Endodermal cell (in vitro differentiated cells): ENCODE measurements at regions not wholly inside any gene's neighbourhood (a gene's known extent, or its start where the extent isn't known, plus 50 kb on each side); places are given as distances from the start of the nearest gene placed in this dataset.

Source experiments
- DNase-seq: peaks from one replicate; pipeline ENCODE4 v3.0.0-alpha.2; 2017
- H3K27ac ChIP-seq: 2 replicates; pipeline ENCODE4 v1.5.1; 2013; ENCODE audit warnings: mild to moderate bottlenecking, low read depth, low read length, moderate library complexity
- H3K27me3 ChIP-seq: 2 replicates; pipeline ENCODE4 v1.6.1; 2013; ENCODE audit warnings: mild to moderate bottlenecking, low read length, moderate library complexity; ENCODE audit not compliant: insufficient read depth, control insufficient read depth, poor library complexity, severe bottlenecking
- H3K36me3 ChIP-seq: 2 replicates; pipeline ENCODE4 v1.7.0; 2013; ENCODE audit warnings: mild to moderate bottlenecking, low read length, moderate library complexity; ENCODE audit not compliant: control insufficient read depth, insufficient read depth
- H3K4me1 ChIP-seq: one replicate; pipeline ENCODE4 v1.7.0; 2013; ENCODE audit warnings: low read length; ENCODE audit not compliant: control insufficient read depth, insufficient read depth
- H3K4me3 ChIP-seq: 2 replicates; pipeline ENCODE4 v1.5.1; 2013; ENCODE audit warnings: mild to moderate bottlenecking, low read length, moderate library complexity
- H3K9ac ChIP-seq: 2 replicates; pipeline ENCODE4 v1.6.1; 2013; ENCODE audit warnings: mild to moderate bottlenecking, low read length, moderate library complexity; ENCODE audit not compliant: poor library complexity, severe bottlenecking; ENCODE audit errors: extremely low read depth
- H3K9me3 ChIP-seq: 2 replicates; pipeline ENCODE4 v1.6.1; 2013; ENCODE audit warnings: mild to moderate bottlenecking, low read length, moderate library complexity; ENCODE audit not compliant: control insufficient read depth
- H3K27ac Mint-ChIP-seq: 2 replicates; pipeline ENCODE4 v1.8.0; 2020; ENCODE audit warnings: mixed read lengths
- H3K27me3 Mint-ChIP-seq: 2 replicates; pipeline ENCODE4 v1.8.0; 2021; ENCODE audit warnings: mild to moderate bottlenecking, mixed read lengths; ENCODE audit not compliant: insufficient read depth
- H3K36me3 Mint-ChIP-seq: 2 replicates; pipeline ENCODE4 v1.8.0; 2020; ENCODE audit warnings: low read depth, mixed read lengths
- H3K4me1 Mint-ChIP-seq: 2 replicates; pipeline ENCODE4 v1.8.0; 2020; ENCODE audit warnings: mixed read lengths
- H3K4me3 Mint-ChIP-seq: 2 replicates; pipeline ENCODE4 v1.8.0; 2020; ENCODE audit warnings: mild to moderate bottlenecking, moderate library complexity, mixed read lengths
- H3K9me3 Mint-ChIP-seq: 2 replicates; pipeline ENCODE4 v1.8.0; 2020; ENCODE audit warnings: mild to moderate bottlenecking, mixed read lengths
- CTCF ChIP-seq: fragments of 200-600 bp; sonication (generic); conservative IDR thresholded peaks from 2 replicates; pipeline ENCODE4 v1.5.0; 2021; ENCODE audit warnings: antibody characterized with exemption, mild to moderate bottlenecking
- WGBS, 2 experiments: methylation state at CpG; one replicate each; pipeline versions ENCODE4 v1.1.5 to v1.1.7; 2013; ENCODE audit warnings: missing lambda C conversion rate in 2 of 2, mixed read lengths in 1 of 2; ENCODE audit not compliant: insufficient coverage in 1 of 2, insufficient read length in 1 of 2; 5-methylcytosine and 5-hydroxymethylcytosine counted together

- Histone ChIP-seq H3K4me3 (no peak overlapping the region), H3K4me1 (no peaks in the 10 kb centered on the region), H3K27me3 (no peaks in the 10 kb centered on the region), H3K9ac (peak overlapping the region; percentile 16), H3K9me3 (no peaks in the 10 kb centered on the region), H3K36me3 (no peaks in the 10 kb centered on the region), H3K27ac (peak overlapping the region; percentile 98)
- H3K4me1 Mint-ChIP-seq, result peaks cover 4% of the 10 kb centered on the region
- H3K36me3 Mint-ChIP-seq, result no peaks in the 10 kb centered on the region
- H3K27ac Mint-ChIP-seq, result no peak overlapping the region
- no peaks in the 10 kb centered on the region for H3K9me3 Mint-ChIP-seq
- TF ChIP-seq CTCF, result peak; percentile 20
- no peaks in the 10 kb centered on the region for H3K27me3 Mint-ChIP-seq
- no peak overlapping the region for H3K4me3 Mint-ChIP-seq
- 39 to 65% methylated on average over 3 to 6 of the region's 6 CpGs for WGBS, 2 experiments
- no peak for DNase-seq
These were observed 575.9 kb downstream of the USP25 start for GRCh38 chr21:16305686-16306085.

- peaks cover 4% of the 10 kb centered on the region for H3K4me1 Mint-ChIP-seq
- no peak overlapping the region for H3K27ac Mint-ChIP-seq
- peak overlapping the region; percentile 97 for H3K27ac ChIP-seq
These were observed 577.5 kb downstream of the USP25 start for GRCh38 chr21:16307256-16307655.

DNA sequence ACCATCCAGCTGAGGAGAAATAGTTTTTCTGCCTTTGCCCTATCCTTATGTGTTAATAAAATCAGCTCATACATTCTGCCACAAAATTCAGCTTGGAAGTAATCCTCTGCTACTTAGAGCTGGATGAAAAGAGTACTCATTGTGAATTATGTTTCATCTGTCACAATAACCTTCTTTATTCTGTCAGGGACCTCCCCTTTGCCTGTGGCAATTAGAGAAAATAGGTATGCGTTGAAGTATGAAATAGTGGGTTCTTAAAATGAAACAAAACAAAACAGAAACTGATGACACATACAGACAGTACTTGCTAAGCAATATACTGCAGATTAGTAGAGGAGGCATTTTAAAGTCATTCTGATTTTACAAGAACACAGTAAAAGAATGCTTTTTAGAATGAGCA lies 578.5 kb downstream of the USP25 start:
- H3K4me1 Mint-ChIP-seq, result peaks cover 4% of the 10 kb centered on the region
- H3K9me3 Mint-ChIP-seq, result no peaks in the 10 kb centered on the region
- H3K27me3 Mint-ChIP-seq, result no peaks in the 10 kb centered on the region
- peak overlapping the region; percentile 2 for H3K4me3 ChIP-seq
- peak overlapping the region; percentile 34 for H3K9ac ChIP-seq
- 100% methylated on average over 1 of the region's 1 CpG; no CpG with 5 or more reads in 1 of the 2 experiments for WGBS, 2 experiments
- no peak overlapping the region for H3K4me3 Mint-ChIP-seq
- no peaks in the 10 kb centered on the region for H3K27me3 ChIP-seq
- H3K27ac Mint-ChIP-seq, result no peak overlapping the region
- no peak for TF ChIP-seq CTCF
- no peaks in the 10 kb centered on the region for H3K36me3 Mint-ChIP-seq
- DNase-seq, result no peak
- H3K27ac ChIP-seq, result peak overlapping the region; percentile 97
- no peaks in the 10 kb centered on the region for H3K4me1 ChIP-seq
- no peaks in the 10 kb centered on the region for H3K9me3 ChIP-seq
- no peaks in the 10 kb centered on the region for H3K36me3 ChIP-seq

More at GRCh38 chr21:16307256-16307655, 577.5 kb downstream of the USP25 start:
- Histone ChIP-seq H3K9ac (peak overlapping the region; percentile 34), H3K27me3 (no peaks in the 10 kb centered on the region), H3K4me3 (no peak overlapping the region), H3K36me3 (no peaks in the 10 kb centered on the region), H3K4me1 (no peaks in the 10 kb centered on the region), H3K9me3 (no peaks in the 10 kb centered on the region)
- H3K27me3 Mint-ChIP-seq, result no peaks in the 10 kb centered on the region
- no peak overlapping the region for H3K4me3 Mint-ChIP-seq
- no peak for TF ChIP-seq CTCF
- no peak for DNase-seq
- H3K36me3 Mint-ChIP-seq, result no peaks in the 10 kb centered on the region
- H3K9me3 Mint-ChIP-seq, result no peaks in the 10 kb centered on the region
